ENCODE measurements at regions not wholly inside any gene's neighbourhood (a gene's known extent, or its start where the extent isn't known, plus 50 kb on each side); places are given as distances from the start of the nearest gene placed in this dataset.
A peak's percentile ranks its signal among the peaks of the same experiment; 100 is the strongest.

DNA sequence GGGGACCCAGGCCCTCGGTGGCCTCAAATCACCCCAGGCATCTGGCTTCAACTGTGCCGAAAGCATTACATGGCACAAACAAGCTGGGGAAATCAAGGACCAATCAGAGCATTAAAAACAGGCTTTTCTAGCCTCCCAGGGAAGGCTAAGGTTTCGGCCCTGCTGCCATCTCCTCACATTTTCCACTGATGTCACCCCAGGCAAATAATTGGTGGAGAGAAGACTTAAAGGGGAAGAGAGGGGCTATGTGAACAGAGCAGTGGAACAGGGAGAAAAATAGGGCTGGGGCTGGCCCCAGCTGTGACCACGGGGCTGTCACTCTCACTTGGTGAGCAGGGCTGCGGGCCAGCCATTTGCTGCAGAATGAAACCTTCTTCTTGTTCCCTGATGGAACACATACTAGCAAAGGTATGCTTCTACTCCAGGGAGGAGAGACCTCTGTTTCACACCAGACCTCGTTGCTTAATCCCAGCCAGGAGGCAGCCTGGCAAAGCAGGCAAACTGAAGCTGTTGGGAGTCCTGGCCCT is 581.3 kb downstream of the SOX6 start:
- H3K27me3 ChIP-seq: peaks cover 0 to 3% (median 0%) of the 10 kb centered on the region in 7 donors
- TF ChIP-seq, protein P1, sequence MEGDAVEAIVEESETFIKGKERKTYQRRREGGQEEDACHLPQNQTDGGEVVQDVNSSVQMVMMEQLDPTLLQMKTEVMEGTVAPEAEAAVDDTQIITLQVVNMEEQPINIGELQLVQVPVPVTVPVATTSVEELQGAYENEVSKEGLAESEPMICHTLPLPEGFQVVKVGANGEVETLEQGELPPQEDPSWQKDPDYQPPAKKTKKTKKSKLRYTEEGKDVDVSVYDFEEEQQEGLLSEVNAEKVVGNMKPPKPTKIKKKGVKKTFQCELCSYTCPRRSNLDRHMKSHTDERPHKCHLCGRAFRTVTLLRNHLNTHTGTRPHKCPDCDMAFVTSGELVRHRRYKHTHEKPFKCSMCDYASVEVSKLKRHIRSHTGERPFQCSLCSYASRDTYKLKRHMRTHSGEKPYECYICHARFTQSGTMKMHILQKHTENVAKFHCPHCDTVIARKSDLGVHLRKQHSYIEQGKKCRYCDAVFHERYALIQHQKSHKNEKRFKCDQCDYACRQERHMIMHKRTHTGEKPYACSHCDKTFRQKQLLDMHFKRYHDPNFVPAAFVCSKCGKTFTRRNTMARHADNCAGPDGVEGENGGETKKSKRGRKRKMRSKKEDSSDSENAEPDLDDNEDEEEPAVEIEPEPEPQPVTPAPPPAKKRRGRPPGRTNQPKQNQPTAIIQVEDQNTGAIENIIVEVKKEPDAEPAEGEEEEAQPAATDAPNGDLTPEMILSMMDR (IDR thresholded peaks at IDR 0.05): no peak
- peak overlapping the region in 6 of 10 donors; percentile 45 to 78 (median 68) for H3K27ac ChIP-seq
- WGBS, 2 donors: 65 to 70% methylated on average over 6 of the region's 6 CpGs
- H3K36me3 ChIP-seq: no peaks in the 10 kb centered on the region
- DNase-seq (peak; percentile 14 to 25), ATAC-seq (peak; percentile 37 to 82 (median 67))
- no peaks in the 10 kb centered on the region for H3K9me3 ChIP-seq
- H3K4me1 ChIP-seq: peaks cover 0 to 30% (median 9%) of the 10 kb centered on the region in 9 donors
- intact Hi-C loops (cut with DNase I): no loop called here
- no peak overlapping the region for H3K4me3 ChIP-seq

DNA sequence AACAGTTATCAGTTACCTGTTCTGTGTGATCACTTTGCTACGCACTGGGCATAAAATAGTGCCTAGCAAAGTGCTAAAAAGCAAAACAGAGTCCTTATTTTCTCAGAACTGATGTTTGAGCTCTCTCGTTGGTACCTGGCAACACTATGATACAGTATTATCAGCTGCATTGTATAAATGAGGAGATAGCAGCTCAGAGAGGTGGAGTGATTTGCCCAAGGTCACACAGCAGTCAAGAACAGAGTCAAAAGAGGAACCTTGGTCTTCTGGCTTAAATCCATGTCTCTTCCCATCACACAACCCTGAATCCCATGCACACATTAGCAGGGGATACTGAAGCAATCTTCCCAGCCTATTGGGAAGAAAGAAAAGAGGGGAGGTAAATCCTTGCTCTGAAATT is 580.5 kb downstream of the SOX6 start:
- ATAC-seq (no peak), DNase-seq (no peak)
- H3K27me3 ChIP-seq: peaks cover 0 to 3% (median 0%) of the 10 kb centered on the region in 7 donors
- H3K9me3 ChIP-seq: no peaks in the 10 kb centered on the region
- H3K4me3 ChIP-seq: no peak overlapping the region
- peaks cover 0 to 38% (median 9%) of the 10 kb centered on the region in 9 donors for H3K4me1 ChIP-seq
- H3K27ac ChIP-seq: peak overlapping the region in 3 of 10 donors; percentile 68 to 78 (median 69)
- H3K36me3 ChIP-seq: no peaks in the 10 kb centered on the region
- intact Hi-C loops (cut with DNase I): no loop called here
- TF ChIP-seq, protein P1 (IDR thresholded peaks at IDR 0.05): no peak
- WGBS, 2 donors: 81 to 82% methylated on average over 2 of the region's 2 CpGs

DNA sequence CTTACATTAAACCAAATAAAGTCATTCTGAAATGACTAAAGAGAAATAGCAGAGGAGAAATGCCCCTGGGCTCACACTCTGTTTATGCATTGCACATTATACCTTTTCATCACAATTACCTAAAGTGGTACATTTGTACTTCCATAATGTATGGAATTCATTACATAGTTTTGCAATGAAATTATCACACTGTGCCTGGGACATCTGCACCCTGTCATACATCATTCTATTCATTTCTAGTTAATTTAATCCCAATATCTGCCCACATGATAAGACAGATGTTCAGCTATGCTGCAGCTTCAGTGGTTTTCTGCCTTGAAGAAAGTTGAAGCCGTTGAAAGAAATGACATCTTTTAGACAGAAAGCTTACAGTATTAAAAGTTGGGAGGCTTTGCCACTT is 580.0 kb downstream of the SOX6 start:
- Histone ChIP-seq H3K4me1 (peaks cover 0 to 43% (median 9%) of the 10 kb centered on the region in 9 donors), H3K27me3 (peaks cover 0 to 3% (median 0%) of the 10 kb centered on the region in 7 donors), H3K36me3 (no peaks in the 10 kb centered on the region), H3K9me3 (no peaks in the 10 kb centered on the region), H3K27ac (no peak overlapping the region), H3K4me3 (no peak overlapping the region)
- intact Hi-C loops (cut with DNase I): no loop called here
- 71 to 83% methylated on average over 1 of the region's 1 CpG for WGBS, 2 donors
- no peak for ATAC-seq
- TF ChIP-seq, protein P1 (IDR thresholded peaks at IDR 0.05): no peak
- no peak for DNase-seq

- Histone ChIP-seq H3K9me3 (no peaks in the 10 kb centered on the region), H3K4me3 (no peak overlapping the region), H3K27ac (peak overlapping the region in 2 of 10 donors; percentile 8 to 41), H3K27me3 (peaks cover 0 to 3% (median 0%) of the 10 kb centered on the region in 7 donors), H3K4me1 (peaks cover 0 to 31% (median 5%) of the 10 kb centered on the region in 9 donors), H3K36me3 (no peaks in the 10 kb centered on the region)
- DNase-seq (no peak), ATAC-seq (no peak)
- TF ChIP-seq, protein P1 (IDR thresholded peaks at IDR 0.05): no peak
- intact Hi-C loops (cut with DNase I): no loop called here
- WGBS, 2 donors: 47 to 63% methylated on average over 2 of the region's 2 CpGs
These were observed 576.8 kb downstream of the SOX6 start for GRCh38 chr11:15779518-15779917.

Measured in heart right ventricle (tissue), 16 donors.